Activated CD8-positive, alpha-beta T cell treated with anti-CD3 and anti-CD28 coated beads, Interleukin-2, amount 10 ng/mL, durations not matched to agents 7 days and 5 days (primary cell): ENCODE measurements at regions not wholly inside any gene's neighbourhood (a gene's known extent, or its start where the extent isn't known, plus 50 kb on each side); places are given as distances from the start of the nearest gene placed in this dataset.
"Not testable (repeated sequence)": the region's sequence is repeated elsewhere in the genome, so short reads cannot be mapped to it uniquely, and the experiment has no call there.

Experiments used
- ATAC-seq: fragments of 150-1000 bp; cut with Tn5 transposase; one replicate; pipeline ENCODE4 v1.10.0; 2021; ENCODE audit warnings: moderate library complexity
- CTCF ChIA-PET: fragments of 350-600 bp; sonication (Branson Sonifier 250); formaldehyde crosslinking; loops from one replicate; lab custom pipeline; 2021; ENCODE audit warnings: antibody characterized with exemption; lab: Charles Lee
- POLR2A ChIA-PET: fragments of 350-600 bp; sonication (Branson Sonifier 250); formaldehyde crosslinking; loops from one replicate; lab custom pipeline; 2021; ENCODE audit warnings: antibody characterized with exemption; lab: Charles Lee
- DNase-seq: peaks from one replicate; pipeline ENCODE4 v3.0.0-alpha.2; 2020
- H3K27ac Mint-ChIP-seq: one replicate; pipeline ENCODE4 v1.8.0; 2021; ENCODE audit warnings: mild to moderate bottlenecking, mixed read lengths
- H3K27me3 Mint-ChIP-seq: one replicate; pipeline ENCODE4 v1.8.0; 2021; ENCODE audit warnings: low read depth, mixed read lengths
- H3K36me3 Mint-ChIP-seq: one replicate; pipeline ENCODE4 v1.8.0; 2021; ENCODE audit warnings: low read depth, mixed read lengths
- H3K4me1 Mint-ChIP-seq: one replicate; pipeline ENCODE4 v1.8.0; 2021; ENCODE audit warnings: low read depth, mixed read lengths
- H3K4me3 Mint-ChIP-seq: one replicate; pipeline ENCODE4 v1.8.0; 2021; ENCODE audit warnings: mild to moderate bottlenecking, mixed read lengths
- H3K9me3 Mint-ChIP-seq: one replicate; pipeline ENCODE4 v1.8.0; 2022; ENCODE audit warnings: mixed read lengths; ENCODE audit not compliant: insufficient read depth

DNA sequence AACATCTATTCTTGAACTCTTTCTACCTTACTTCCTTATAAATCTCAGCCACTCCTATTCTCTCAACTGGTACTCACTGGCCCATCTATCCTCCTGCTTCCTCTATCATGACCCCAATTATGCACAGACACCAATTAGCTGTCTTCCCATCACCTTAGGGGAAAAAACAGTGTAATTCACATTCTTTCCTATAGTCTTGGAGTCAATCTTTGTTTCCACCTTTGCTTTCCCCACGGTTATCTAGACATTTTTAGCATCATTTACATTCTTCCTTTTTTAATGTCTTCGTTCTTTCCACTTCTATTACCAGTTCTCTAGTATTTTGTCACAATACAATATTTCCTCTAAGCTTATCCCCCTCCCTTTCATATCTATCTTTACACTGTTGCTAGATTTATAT lies 449.4 kb downstream of the TMEM38B start:
- Mint-ChIP-seq H3K36me3 (no peaks in the 10 kb centered on the region), H3K27me3 (no peaks in the 10 kb centered on the region), H3K9me3 (no peaks in the 10 kb centered on the region), H3K4me1 (no peaks in the 10 kb centered on the region), H3K27ac (no peak overlapping the region), H3K4me3 (no peak overlapping the region)
- DNase-seq (no peak), ATAC-seq (no peak)
- ChIA-PET POLR2A (no interaction called here), CTCF (no interaction called here)

DNA sequence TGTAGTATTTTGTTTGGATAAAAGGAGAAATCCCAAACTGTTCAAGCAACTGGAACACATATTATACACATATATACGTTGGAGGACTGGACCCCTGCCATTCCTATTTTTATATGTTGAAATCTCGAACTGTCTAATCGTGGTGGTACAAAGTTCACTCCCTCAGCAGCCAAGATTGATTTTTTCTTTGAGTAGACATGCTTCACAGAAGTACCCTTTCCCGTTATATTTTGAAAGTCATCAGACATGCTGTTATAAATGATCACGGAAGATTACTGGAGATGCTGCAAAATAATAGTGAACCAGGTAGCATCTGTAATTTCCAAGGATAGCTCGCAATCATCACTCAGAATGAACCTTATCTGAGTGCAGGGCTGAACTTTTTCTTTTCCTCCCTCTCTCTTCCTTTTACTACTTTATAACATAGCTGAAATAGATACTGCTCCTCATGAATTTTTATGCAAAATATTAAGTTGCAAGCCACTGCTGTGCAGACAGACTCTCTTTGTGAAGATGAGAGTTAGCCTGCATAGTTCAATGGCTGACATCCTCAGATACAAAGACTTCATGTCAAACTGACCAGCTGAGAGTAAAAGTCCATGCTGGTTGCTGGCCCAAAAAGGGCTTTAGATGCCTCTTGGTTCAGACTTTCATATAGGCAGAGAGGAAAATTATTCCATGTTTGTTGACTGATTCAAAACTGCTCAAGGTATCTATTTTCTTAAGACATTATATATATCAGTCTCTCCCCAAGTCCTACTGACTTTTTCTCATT lies 451.9 kb downstream of the TMEM38B start:
- H3K36me3 Mint-ChIP-seq: no peaks in the 10 kb centered on the region
- DNase-seq (no peak), ATAC-seq (no peak)
- CTCF ChIA-PET: no interaction called here
- H3K27me3 Mint-ChIP-seq: no peaks in the 10 kb centered on the region
- no peaks in the 10 kb centered on the region for H3K9me3 Mint-ChIP-seq
- no peaks in the 10 kb centered on the region for H3K4me1 Mint-ChIP-seq
- POLR2A ChIA-PET: no interaction called here
- H3K4me3 Mint-ChIP-seq: no peak overlapping the region
- no peak overlapping the region for H3K27ac Mint-ChIP-seq

DNA sequence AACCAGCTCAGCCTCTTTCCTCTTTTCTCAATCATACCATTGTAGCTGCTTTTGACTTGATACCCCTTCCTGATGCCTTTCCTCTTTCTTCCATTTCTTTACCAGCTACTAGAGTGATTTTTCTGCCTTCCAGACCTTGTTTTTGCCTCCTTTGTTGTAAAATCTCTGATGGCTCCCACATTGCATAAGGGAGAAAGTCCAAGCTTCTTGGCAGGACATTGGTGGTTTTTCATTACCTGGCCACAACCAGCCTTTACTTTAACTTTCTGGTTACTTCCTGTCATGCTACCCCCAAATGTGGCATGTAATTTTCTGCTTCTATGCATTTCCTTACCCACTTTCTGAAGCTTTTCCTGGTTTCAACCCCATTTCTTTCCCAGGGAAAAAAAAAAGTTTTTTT lies 452.5 kb downstream of the TMEM38B start:
- ChIA-PET CTCF (no interaction called here), POLR2A (no interaction called here)
- DNase-seq: no peak
- Mint-ChIP-seq H3K36me3 (no peaks in the 10 kb centered on the region), H3K4me1 (no peaks in the 10 kb centered on the region), H3K4me3 (no peak overlapping the region), H3K27me3 (no peaks in the 10 kb centered on the region), H3K9me3 (no peaks in the 10 kb centered on the region), H3K27ac (no peak overlapping the region)
- ATAC-seq: no peak

DNA sequence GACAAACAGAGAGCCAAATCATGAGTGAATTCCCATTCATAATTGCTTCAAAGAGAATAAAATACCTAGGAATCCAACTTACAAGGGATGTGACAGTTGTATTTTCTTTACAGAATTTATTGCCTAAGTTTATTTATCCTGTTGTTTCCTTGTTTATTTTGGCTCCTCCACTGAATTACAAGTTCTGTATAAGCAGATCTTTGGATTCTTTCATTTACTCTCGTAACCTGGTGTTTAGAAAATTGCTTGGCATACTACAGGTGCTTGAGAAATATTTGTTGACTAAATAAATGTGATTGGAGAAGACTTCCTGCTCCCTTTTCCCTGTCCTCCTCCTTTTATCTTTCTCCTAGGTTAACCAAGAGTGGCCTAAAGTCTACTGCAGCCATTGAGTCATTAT lies 455.6 kb downstream of the TMEM38B start:
- Mint-ChIP-seq H3K27me3 (no peaks in the 10 kb centered on the region), H3K4me3 (no peak overlapping the region), H3K4me1 (no peaks in the 10 kb centered on the region), H3K36me3 (no peaks in the 10 kb centered on the region), H3K27ac (no peak overlapping the region), H3K9me3 (no peaks in the 10 kb centered on the region)
- ChIA-PET POLR2A (no interaction called here), CTCF (no interaction called here)
- DNase-seq: no peak
- ATAC-seq: no peak

- no peak overlapping the region for H3K27ac Mint-ChIP-seq
- no peaks in the 10 kb centered on the region for H3K36me3 Mint-ChIP-seq
- DNase-seq: no peak
- H3K27me3 Mint-ChIP-seq: no peaks in the 10 kb centered on the region
- no peak for ATAC-seq
- ChIA-PET POLR2A (no interaction called here), CTCF (no interaction called here)
- no peak overlapping the region for H3K4me3 Mint-ChIP-seq
- H3K9me3 Mint-ChIP-seq: no peaks in the 10 kb centered on the region
- H3K4me1 Mint-ChIP-seq: no peaks in the 10 kb centered on the region
These were observed 462.1 kb downstream of the TMEM38B start for GRCh38 chr9:106156465-106156864.

GRCh38 chr9:106172265-106172664 lies 477.9 kb downstream of the TMEM38B start:
- Mint-ChIP-seq H3K27ac (no peak overlapping the region), H3K36me3 (no peaks in the 10 kb centered on the region), H3K27me3 (no peaks in the 10 kb centered on the region), H3K9me3 (no peaks in the 10 kb centered on the region), H3K4me3 (no peak overlapping the region), H3K4me1 (no peaks in the 10 kb centered on the region)
- DNase-seq (no peak), ATAC-seq (no peak)
- ChIA-PET POLR2A (no interaction called here), CTCF (no interaction called here)

DNA sequence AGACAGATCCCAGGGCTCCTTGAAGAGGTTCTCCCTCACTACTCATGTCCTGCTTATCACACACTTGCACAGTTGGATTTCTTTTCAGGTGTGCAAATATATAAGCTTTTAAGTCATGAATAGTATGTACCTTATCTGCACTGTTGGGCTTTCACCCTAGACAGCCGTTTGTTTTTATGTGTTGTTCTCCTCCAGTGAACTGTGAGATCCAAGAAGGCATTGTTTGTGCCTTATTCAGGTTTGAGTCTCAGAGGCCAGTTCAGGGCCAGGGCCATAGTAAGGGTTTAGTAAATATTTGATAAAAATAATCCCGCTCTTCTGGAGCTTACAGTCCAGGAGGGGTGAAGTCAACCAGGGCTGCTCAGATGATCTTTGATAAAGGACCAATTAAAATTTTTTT lies 480.0 kb downstream of the TMEM38B start:
- POLR2A ChIA-PET: no interaction called here
- no peaks in the 10 kb centered on the region for H3K9me3 Mint-ChIP-seq
- no peak overlapping the region for H3K27ac Mint-ChIP-seq
- H3K4me3 Mint-ChIP-seq: no peak overlapping the region
- CTCF ChIA-PET: no interaction called here
- DNase-seq: no peak
- H3K4me1 Mint-ChIP-seq: no peaks in the 10 kb centered on the region
- no peaks in the 10 kb centered on the region for H3K27me3 Mint-ChIP-seq
- no peaks in the 10 kb centered on the region for H3K36me3 Mint-ChIP-seq
- no peak for ATAC-seq

- ATAC-seq (no peak), DNase-seq (no peak)
- no peaks in the 10 kb centered on the region for H3K27me3 Mint-ChIP-seq
- ChIA-PET CTCF (no interaction called here), POLR2A (no interaction called here)
- no peaks in the 10 kb centered on the region for H3K4me1 Mint-ChIP-seq
- no peaks in the 10 kb centered on the region for H3K9me3 Mint-ChIP-seq
- no peaks in the 10 kb centered on the region for H3K36me3 Mint-ChIP-seq
- no peak overlapping the region for H3K27ac Mint-ChIP-seq
- no peak overlapping the region for H3K4me3 Mint-ChIP-seq
These were observed 482.9 kb downstream of the TMEM38B start for GRCh38 chr9:106177216-106177615.

DNA sequence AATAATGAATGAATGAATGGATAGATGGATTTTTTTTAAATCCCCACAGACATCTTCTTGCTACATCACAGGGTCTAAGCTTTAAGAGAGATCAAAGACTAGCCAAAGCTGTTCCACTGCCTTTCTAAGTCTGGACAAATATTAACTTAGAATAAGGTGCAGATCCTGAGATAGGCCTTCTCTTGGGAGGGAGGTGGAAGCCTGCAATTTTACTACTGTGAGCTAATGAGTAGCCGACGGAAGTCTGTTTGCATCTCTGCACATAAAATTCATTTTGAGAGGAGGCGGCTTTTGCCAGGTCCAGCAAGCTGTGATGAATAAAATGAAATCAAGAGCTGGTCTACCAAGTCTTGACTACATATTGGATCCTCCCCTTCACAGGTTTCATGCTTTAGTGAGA lies 484.9 kb downstream of the TMEM38B start:
- Mint-ChIP-seq H3K9me3 (no peaks in the 10 kb centered on the region), H3K36me3 (no peaks in the 10 kb centered on the region), H3K27me3 (no peaks in the 10 kb centered on the region), H3K27ac (no peak overlapping the region), H3K4me3 (no peak overlapping the region), H3K4me1 (no peaks in the 10 kb centered on the region)
- ATAC-seq (no peak), DNase-seq (no peak)
- ChIA-PET POLR2A (no interaction called here), CTCF (no interaction called here)

- H3K27me3 Mint-ChIP-seq, POLR2A ChIA-PET, H3K27ac Mint-ChIP-seq, ATAC-seq, CTCF ChIA-PET, H3K36me3 Mint-ChIP-seq, H3K4me1 Mint-ChIP-seq, H3K9me3 Mint-ChIP-seq, DNase-seq, H3K4me3 Mint-ChIP-seq: not testable (repeated sequence)
These were observed 509.6 kb downstream of the TMEM38B start for GRCh38 chr9:106203815-106204516.

- CTCF ChIA-PET: no interaction called here
- POLR2A ChIA-PET: no interaction called here
- H3K27me3 Mint-ChIP-seq: no peaks in the 10 kb centered on the region
- no peaks in the 10 kb centered on the region for H3K36me3 Mint-ChIP-seq
- H3K4me3 Mint-ChIP-seq: no peak overlapping the region
- DNase-seq (no peak), ATAC-seq (no peak)
- H3K9me3 Mint-ChIP-seq: peaks cover 9% of the 10 kb centered on the region
- no peak overlapping the region for H3K27ac Mint-ChIP-seq
- H3K4me1 Mint-ChIP-seq: no peaks in the 10 kb centered on the region
These were observed 513.0 kb downstream of the TMEM38B start for GRCh38 chr9:106207298-106207697.

DNA sequence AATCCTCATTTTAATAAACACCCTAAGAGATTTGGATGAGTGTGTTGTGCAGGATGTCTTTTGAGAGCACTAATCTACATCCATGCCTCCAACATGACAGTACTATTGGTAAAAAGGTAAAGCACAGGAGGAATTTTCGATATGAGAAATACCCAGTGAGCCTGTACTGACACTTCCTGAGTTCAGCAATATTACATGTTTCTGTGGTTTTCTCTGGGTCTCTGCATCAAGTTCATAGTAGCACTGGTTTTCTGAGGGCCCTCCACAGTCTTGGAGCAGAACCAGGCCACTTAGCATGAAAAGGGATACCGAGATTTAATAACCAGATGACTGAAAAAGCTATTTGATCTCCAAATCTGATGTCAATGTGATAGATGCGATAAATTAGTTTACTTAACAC lies 524.1 kb downstream of the TMEM38B start:
- Mint-ChIP-seq H3K27me3 (no peaks in the 10 kb centered on the region), H3K4me1 (no peaks in the 10 kb centered on the region), H3K36me3 (no peaks in the 10 kb centered on the region), H3K27ac (no peak overlapping the region), H3K4me3 (no peak overlapping the region), H3K9me3 (peaks cover 3% of the 10 kb centered on the region)
- POLR2A ChIA-PET: no interaction called here
- CTCF ChIA-PET: no interaction called here
- ATAC-seq (no peak), DNase-seq (no peak)
